Uterus (tissue), 3 donors: ENCODE measurements at regions not wholly inside any gene's neighbourhood (a gene's known extent, or its start where the extent isn't known, plus 50 kb on each side); places are given as distances from the start of the nearest gene placed in this dataset.

Experiments
- DNase-seq, 2 donors: peaks; one replicate each; pipeline ENCODE4 v3.0.0-alpha.2; 2019 to 2020
- H3K27ac ChIP-seq, 2 donors: fragments of 200-600 bp; sonication (generic); 1 replicate in 1 of 2; 2 replicates in 1 of 2; pipeline ENCODE4 v1.5.1; 2016 to 2018
- H3K27me3 ChIP-seq, 2 donors: fragments of 200-600 bp; sonication (generic); one replicate each; pipeline ENCODE4 v1.5.1; 2018 to 2019; ENCODE audit warnings: control low read depth in 1 of 2
- H3K36me3 ChIP-seq, 2 donors: fragments of 200-600 bp; sonication (generic); one replicate each; pipeline ENCODE4 v1.5.1; 2019; ENCODE audit warnings: control low read depth in 1 of 2
- H3K4me1 ChIP-seq, 2 donors: fragments of 200-600 bp; sonication (generic); one replicate each; pipeline ENCODE4 v1.5.1; 2018 to 2019; ENCODE audit warnings: control low read depth in 1 of 2
- H3K4me3 ChIP-seq, 2 donors: fragments of 200-600 bp; sonication (generic); 1 replicate in 1 of 2; 2 replicates in 1 of 2; pipeline ENCODE4 v1.5.1; 2018 to 2019; ENCODE audit warnings: mild to moderate bottlenecking in 1 of 2
- H3K9me3 ChIP-seq, 2 donors: fragments of 200-600 bp; sonication (generic); one replicate each; pipeline ENCODE4 v1.5.1; 2019; ENCODE audit warnings: control low read depth in 1 of 2
- CTCF ChIP-seq, 4 experiments: fragments of 200-600 bp in 2 of 4; fragments of 450-650 bp in 2 of 4; sonication (generic) in 2 of 4; IDR thresholded peaks; one replicate each; pipeline ENCODE4 v1.5.1; 2016 to 2019; ENCODE audit warnings: antibody characterized with exemption in 4 of 4, mild to moderate bottlenecking in 2 of 4, moderate library complexity in 1 of 4
- POLR2A ChIP-seq, 2 donors: fragments of 450-650 bp; IDR thresholded peaks; one replicate each; pipeline ENCODE4 v1.6.1; 2016; ENCODE audit warnings: antibody characterized with exemption in 2 of 2, mild to moderate bottlenecking in 1 of 2, moderate library complexity in 1 of 2
- intact Hi-C: fragments of 100-400 bp; cut with DNase I; formaldehyde crosslinking; loops from one replicate; pipeline ENCODE4 v1.15.1; 2023; ENCODE audit warnings: low total_unique reads
- donor health status: DM: yes; HTN: yes; CAD: no.

GRCh38 chr13:40471911-40472310, 194.5 kb downstream of the FOXO1 start:
- H3K27me3 ChIP-seq: no peaks in the 10 kb centered on the region
- no peaks in the 10 kb centered on the region for H3K36me3 ChIP-seq
- intact Hi-C loops: no loop called here
- no peak for TF ChIP-seq POLR2A (IDR thresholded peaks at IDR 0.05)
- no peak for TF ChIP-seq CTCF (IDR thresholded peaks at IDR 0.05)
- no peak for DNase-seq
- H3K4me1 ChIP-seq: no peaks in the 10 kb centered on the region
- H3K4me3 ChIP-seq: no peak overlapping the region
- no peaks in the 10 kb centered on the region for H3K9me3 ChIP-seq
- peak overlapping the region; percentile 85 to 89 for H3K27ac ChIP-seq

- no peak for TF ChIP-seq POLR2A (IDR thresholded peaks at IDR 0.05)
- no peak for TF ChIP-seq CTCF (IDR thresholded peaks at IDR 0.05)
These were observed 193.8 kb downstream of the FOXO1 start for GRCh38 chr13:40472427-40473220.

GRCh38 chr13:40475617-40476016, 190.8 kb downstream of the FOXO1 start:
- no peak for DNase-seq
- intact Hi-C loops: no loop called here
- H3K36me3 ChIP-seq: no peaks in the 10 kb centered on the region

More at GRCh38 chr13:40472427-40473220, 193.8 kb downstream of the FOXO1 start:
- Histone ChIP-seq H3K36me3 (no peaks in the 10 kb centered on the region), H3K4me1 (no peaks in the 10 kb centered on the region), H3K9me3 (no peaks in the 10 kb centered on the region), H3K27me3 (no peaks in the 10 kb centered on the region), H3K27ac (no peak overlapping the region), H3K4me3 (no peak overlapping the region)
- DNase-seq: no peak
- intact Hi-C loops: no loop called here

GRCh38 chr13:40476175-40476958, 190.1 kb downstream of the FOXO1 start:
- intact Hi-C loops: no loop called here
- Histone ChIP-seq H3K4me1 (no peaks in the 10 kb centered on the region), H3K4me3 (no peak overlapping the region), H3K27me3 (no peaks in the 10 kb centered on the region), H3K9me3 (no peaks in the 10 kb centered on the region), H3K27ac (peak overlapping the region in 1 of 2 donors; percentile 92), H3K36me3 (no peaks in the 10 kb centered on the region)
- DNase-seq: no peak
- TF ChIP-seq CTCF (IDR thresholded peaks at IDR 0.05) (no peak), POLR2A (IDR thresholded peaks at IDR 0.05) (no peak)

More at GRCh38 chr13:40475617-40476016, 190.8 kb downstream of the FOXO1 start:
- Histone ChIP-seq H3K9me3 (no peaks in the 10 kb centered on the region), H3K27me3 (no peaks in the 10 kb centered on the region), H3K27ac (peak overlapping the region in 1 of 2 donors; percentile 92), H3K4me1 (no peaks in the 10 kb centered on the region), H3K4me3 (no peak overlapping the region)
- TF ChIP-seq CTCF (IDR thresholded peaks at IDR 0.05): no peak
- no peak for TF ChIP-seq POLR2A (IDR thresholded peaks at IDR 0.05)
